Gastroesophageal sphincter (tissue), 3 donors: ENCODE measurements at regions not wholly inside any gene's neighbourhood (a gene's known extent, or its start where the extent isn't known, plus 50 kb on each side); places are given as distances from the start of the nearest gene placed in this dataset.

Experiments used
- CTCF ChIP-seq, 4 experiments: fragments of 200-600 bp in 2 of 4; fragments of 450-650 bp in 2 of 4; sonication (generic) in 1 of 4; IDR thresholded peaks; one replicate each; pipeline ENCODE4 v1.5.1; 2017 to 2019; ENCODE audit warnings: antibody characterized with exemption in 4 of 4, mild to moderate bottlenecking in 2 of 4, moderate library complexity in 2 of 4
- POLR2A ChIP-seq, 2 donors: fragments of 450-650 bp; IDR thresholded peaks; one replicate each; pipeline ENCODE4 v1.6.1; 2017; ENCODE audit warnings: antibody characterized with exemption in 2 of 2, mild to moderate bottlenecking in 2 of 2, moderate library complexity in 1 of 2
- POLR2AphosphoS5 ChIP-seq: sonication (generic); formaldehyde crosslinking; IDR thresholded peaks from one replicate; pipeline ENCODE4 v1.6.1; 2017; ENCODE audit warnings: antibody characterized with exemption

- TF ChIP-seq CTCF (IDR thresholded peaks at IDR 0.05) (no peak), POLR2AphosphoS5 (no peak), POLR2A (IDR thresholded peaks at IDR 0.05) (no peak)
Observed at GRCh38 chr4:175929932-175930331, 117.9 kb upstream of the GPM6A start.
